H1 (cell line): ENCODE measurements at regions not wholly inside any gene's neighbourhood (a gene's known extent, or its start where the extent isn't known, plus 50 kb on each side); places are given as distances from the start of the nearest gene placed in this dataset.

ENCODE experiments used
- CTCF ChIA-PET: fragments of 300-600 bp; sonication (Branson Sonifier 250); formaldehyde crosslinking; loops from one replicate; lab custom pipeline; 2021; ENCODE audit not compliant: partially characterized antibody; lab: Charles Lee
- POLR2A ChIA-PET: fragments of 300-600 bp; sonication (Branson Sonifier 250); formaldehyde crosslinking; loops from one replicate; lab custom pipeline; 2021; ENCODE audit warnings: inconsistent platforms; ENCODE audit not compliant: partially characterized antibody; lab: Charles Lee
- DNase-seq, 2 experiments: peaks; one replicate each; pipeline versions ENCODE4 v3.0.0 to v3.0.0-alpha.2; 2010 to 2022; ENCODE audit warnings: low spot score in 2 of 2, low read depth in 1 of 2, mixed read lengths in 1 of 2
- FAIRE-seq: peaks from 2 replicates; lab custom pipeline; 2011; peaks lifted over from hg19 to GRCh38; lab: Jason Lieb, UNC
- H2AFZ ChIP-seq: 2 replicates; pipeline ENCODE4 v1.8.1; 2012; ENCODE audit warnings: low read length, inconsistent platforms
- H2AK5ac ChIP-seq: 2 replicates; pipeline ENCODE4 v1.6.1; 2013; ENCODE audit warnings: low read depth, low read length
- H2BK120ac ChIP-seq: replicated peaks from 2 replicates; pipeline ENCODE3; 2013; ENCODE audit warnings: low read depth, low read length, inconsistent platforms
- H2BK12ac ChIP-seq: 2 replicates; pipeline ENCODE4 v1.6.1; 2013; ENCODE audit warnings: low read depth, low read length
- H2BK15ac ChIP-seq: 2 replicates; pipeline ENCODE4 v1.6.1; 2013; ENCODE audit warnings: low read length
- H2BK20ac ChIP-seq: 2 replicates; pipeline ENCODE4 v1.6.1; 2013; ENCODE audit warnings: low read length
- H2BK5ac ChIP-seq: 2 replicates; pipeline ENCODE4 v1.6.1; 2013; ENCODE audit warnings: low read depth, low read length
- H3K14ac ChIP-seq: 2 replicates; pipeline ENCODE4 v1.6.1; 2013; ENCODE audit warnings: inconsistent platforms; ENCODE audit not compliant: insufficient read length
- H3K18ac ChIP-seq: 2 replicates; pipeline ENCODE4 v1.6.1; 2013; ENCODE audit warnings: low read length; ENCODE audit errors: extremely low read depth
- H3K23ac ChIP-seq: 2 replicates; pipeline ENCODE4 v1.6.1; 2013; ENCODE audit warnings: inconsistent platforms; ENCODE audit not compliant: insufficient read length
- H3K23me2 ChIP-seq: 2 replicates; pipeline ENCODE4 v1.6.1; 2013; ENCODE audit warnings: low read depth, low read length
- H3K27ac ChIP-seq: 2 replicates; pipeline ENCODE4 v1.6.1; 2011; ENCODE audit warnings: low read depth, low read length, inconsistent platforms
- H3K27me3 ChIP-seq, 4 experiments: replicated peaks in 1 of 4; 1 replicate in 1 of 4; 2 replicates in 3 of 4; pipeline versions ENCODE4 v1.6.1 to v1.8.1; 2011 to 2013; ENCODE audit warnings: low read length in 3 of 4, mild to moderate bottlenecking in 3 of 4, inconsistent platforms in 2 of 4, mixed read lengths in 2 of 4, moderate library complexity in 1 of 4; ENCODE audit not compliant: control insufficient read depth in 3 of 4, insufficient read depth in 3 of 4; ENCODE audit errors: extremely low read depth in 1 of 4
- H3K36me3 ChIP-seq, 4 experiments: 2 replicates each; pipeline versions ENCODE4 v1.6.1 to v1.8.1; 2011 to 2013; ENCODE audit warnings: mild to moderate bottlenecking in 4 of 4, low read length in 3 of 4, moderate library complexity in 2 of 4, control low read depth in 1 of 4, inconsistent platforms in 1 of 4; ENCODE audit not compliant: insufficient read depth in 4 of 4, control insufficient read depth in 2 of 4
- H3K4ac ChIP-seq: replicated peaks from 2 replicates; pipeline ENCODE3; 2013; ENCODE audit warnings: low read length, low read depth, mixed read lengths, inconsistent platforms; ENCODE audit not compliant: insufficient read length
- H3K4me1 ChIP-seq, 4 experiments: replicated peaks in 1 of 4; 1 replicate in 1 of 4; 2 replicates in 3 of 4; pipeline versions ENCODE4 v1.6.1 to v1.8.1; 2011 to 2013; ENCODE audit warnings: low read length in 3 of 4, inconsistent platforms in 2 of 4, mixed read lengths in 1 of 4; ENCODE audit not compliant: insufficient read depth in 4 of 4, control insufficient read depth in 3 of 4
- H3K4me2 ChIP-seq, 2 experiments: 2 replicates each; pipeline versions ENCODE4 v1.6.1 to v1.8.1; 2011 to 2013; ENCODE audit warnings: low read depth in 2 of 2, low read length in 2 of 2, control low read depth in 1 of 2, inconsistent platforms in 1 of 2, mild to moderate bottlenecking in 1 of 2; ENCODE audit not compliant: insufficient read depth in 1 of 2
- H3K4me3 ChIP-seq, 4 experiments: fragments of 200-600, 300-600 bp in 1 of 4; sonication (generic), shearing (Covaris generic), sonication (Bioruptor Twin) in 1 of 4; 2 replicates each; pipeline versions ENCODE4 v1.5.1 to v1.8.1; 2011 to 2016; ENCODE audit warnings: low read length in 4 of 4, low read depth in 3 of 4, control low read depth in 2 of 4, inconsistent platforms in 2 of 4, mild to moderate bottlenecking in 2 of 4, mixed read lengths in 1 of 4, moderate library complexity in 1 of 4; ENCODE audit not compliant: insufficient read depth in 2 of 4; ENCODE audit errors: extremely low read depth in 1 of 4
- H3K56ac ChIP-seq: replicated peaks from 2 replicates; pipeline ENCODE3; 2013; ENCODE audit warnings: low read depth, mild to moderate bottlenecking, mixed read lengths, low read length, inconsistent platforms; ENCODE audit not compliant: insufficient read length
- H3K79me1 ChIP-seq: 2 replicates; pipeline ENCODE4 v1.6.1; 2013; ENCODE audit warnings: low read depth, low read length, control low read depth
- H3K79me2 ChIP-seq, 2 experiments: 2 replicates each; pipeline versions ENCODE4 v1.6.1 to v1.8.1; 2012 to 2013; ENCODE audit warnings: low read length in 2 of 2, mild to moderate bottlenecking in 2 of 2, inconsistent platforms in 1 of 2; ENCODE audit not compliant: insufficient read depth in 2 of 2, control insufficient read depth in 1 of 2
- H3K9ac ChIP-seq, 4 experiments: replicated peaks in 1 of 4; 1 replicate in 1 of 4; 2 replicates in 3 of 4; pipeline versions ENCODE4 v1.6.1 to v1.8.1; 2011 to 2013; ENCODE audit warnings: low read depth in 3 of 4, low read length in 3 of 4, control low read depth in 2 of 4, mild to moderate bottlenecking in 2 of 4, moderate library complexity in 2 of 4, inconsistent platforms in 1 of 4; ENCODE audit errors: extremely low read depth in 1 of 4
- H3K9me3 ChIP-seq, 2 experiments: 2 replicates each; pipeline versions ENCODE4 v1.6.1 to v1.8.1; 2012 to 2013; ENCODE audit warnings: mild to moderate bottlenecking in 2 of 2, moderate library complexity in 2 of 2, control low read depth in 1 of 2, inconsistent platforms in 1 of 2, low read depth in 1 of 2, low read length in 1 of 2, mixed read lengths in 1 of 2; ENCODE audit not compliant: insufficient read depth in 2 of 2
- H4K20me1 ChIP-seq, 2 experiments: replicated peaks in 1 of 2; 2 replicates each; pipeline versions ENCODE3 to v1.8.1; 2011 to 2013; ENCODE audit warnings: inconsistent platforms in 2 of 2, low read length in 2 of 2, mild to moderate bottlenecking in 1 of 2; ENCODE audit not compliant: insufficient read depth in 2 of 2, control insufficient read depth in 1 of 2
- H4K5ac ChIP-seq: 2 replicates; pipeline ENCODE4 v1.6.1; 2013; ENCODE audit warnings: low read length, low read depth, mixed read lengths, inconsistent platforms; ENCODE audit not compliant: insufficient read length
- H4K8ac ChIP-seq: 2 replicates; pipeline ENCODE4 v1.8.0; 2013; ENCODE audit warnings: mild to moderate bottlenecking, moderate library complexity, low read length, inconsistent platforms; ENCODE audit not compliant: insufficient read depth; ENCODE audit errors: extremely low read depth
- H4K91ac ChIP-seq: replicated peaks from 2 replicates; pipeline ENCODE3; 2013; ENCODE audit warnings: low read length, mixed read lengths, inconsistent platforms; ENCODE audit not compliant: insufficient read length
- ASH2L ChIP-seq: fragments of 200-600, 300-600 bp; sonication (generic); IDR thresholded peaks from one replicate; pipeline ENCODE4 v1.7.1; 2017; ENCODE audit warnings: low read length
- BCL11A ChIP-seq, 2 experiments: IDR thresholded peaks; one replicate each; pipeline ENCODE4 v1.6.1; 2011; ENCODE audit warnings: low read depth in 2 of 2, low read length in 2 of 2, mild to moderate bottlenecking in 2 of 2
- CREB1 ChIP-seq: IDR thresholded peaks from 2 replicates; pipeline ENCODE4 v1.6.1; 2012; ENCODE audit warnings: inconsistent platforms
- CTBP2 ChIP-seq: IDR thresholded peaks from 2 replicates; pipeline ENCODE4 v1.7.0; 2011; ENCODE audit warnings: borderline replicate concordance, mild to moderate bottlenecking, moderate library complexity, mixed read lengths, low read length; ENCODE audit not compliant: insufficient read depth, insufficient read length
- E2F6 ChIP-seq: IDR thresholded peaks from 2 replicates; pipeline ENCODE4 v1.6.1; 2012; ENCODE audit warnings: inconsistent platforms
- EP300 ChIP-seq, 2 experiments: IDR thresholded peaks; 1 replicate in 1 of 2; 2 replicates in 1 of 2; pipeline ENCODE4 v1.6.1; 2011 to 2012; ENCODE audit warnings: low read depth in 2 of 2, low read length in 2 of 2, mild to moderate bottlenecking in 2 of 2, borderline replicate concordance in 1 of 2, inconsistent platforms in 1 of 2, moderate library complexity in 1 of 2
- RAD21 ChIP-seq, 2 experiments: IDR thresholded peaks in 1 of 2; conservative IDR thresholded peaks in 1 of 2; 2 replicates each; pipeline ENCODE4 v1.6.1; 2011; ENCODE audit warnings: low read depth in 2 of 2, low read length in 2 of 2, improper control_type of control experiment in 1 of 2, inconsistent platforms in 1 of 2, mild to moderate bottlenecking in 1 of 2, moderate library complexity in 1 of 2
- SIX5 ChIP-seq: IDR thresholded peaks from 2 replicates; pipeline ENCODE4 v1.6.1; 2011; ENCODE audit warnings: mild to moderate bottlenecking, low read depth, low read length
- TAF1 ChIP-seq: IDR thresholded peaks from 2 replicates; pipeline ENCODE4 v1.6.1; 2011; ENCODE audit warnings: mild to moderate bottlenecking, low read depth, low read length
- TAF7 ChIP-seq: optimal IDR thresholded peaks from 2 replicates; pipeline ENCODE3; 2011; ENCODE audit warnings: low read depth, mild to moderate bottlenecking, inconsistent platforms, low read length, moderate library complexity, borderline replicate concordance
- WGBS, 2 experiments: shearing (Covaris generic) in 1 of 2; methylation state at CpG; one replicate each; pipeline versions ENCODE4 v1.1.6 to v1.1.7; 2013 to 2015; ENCODE audit warnings: low lambda C conversion rate in 2 of 2, mixed read lengths in 2 of 2, inconsistent platforms in 1 of 2, low coverage in 1 of 2, missing lambda C conversion rate in 1 of 2; ENCODE audit not compliant: insufficient replicate concordance in 2 of 2, insufficient coverage in 1 of 2, insufficient read length in 1 of 2; ENCODE audit errors: extremely low coverage in 1 of 2, missing lambda C conversion rate in 1 of 2; 5-methylcytosine and 5-hydroxymethylcytosine counted together
- TF ChIP-seq, protein P1 (sequence below), 3 experiments: IDR thresholded peaks; 1 replicate in 2 of 3; 2 replicates in 1 of 3; pipeline versions ENCODE4 v1.5.1 to v1.6.1; 2011; ENCODE audit warnings: low read length in 3 of 3, mild to moderate bottlenecking in 3 of 3, inconsistent platforms in 2 of 3, low read depth in 1 of 3, moderate library complexity in 1 of 3; ENCODE audit not compliant: insufficient read depth in 1 of 3; ENCODE audit errors: control extremely low read depth in 1 of 3

DNA sequence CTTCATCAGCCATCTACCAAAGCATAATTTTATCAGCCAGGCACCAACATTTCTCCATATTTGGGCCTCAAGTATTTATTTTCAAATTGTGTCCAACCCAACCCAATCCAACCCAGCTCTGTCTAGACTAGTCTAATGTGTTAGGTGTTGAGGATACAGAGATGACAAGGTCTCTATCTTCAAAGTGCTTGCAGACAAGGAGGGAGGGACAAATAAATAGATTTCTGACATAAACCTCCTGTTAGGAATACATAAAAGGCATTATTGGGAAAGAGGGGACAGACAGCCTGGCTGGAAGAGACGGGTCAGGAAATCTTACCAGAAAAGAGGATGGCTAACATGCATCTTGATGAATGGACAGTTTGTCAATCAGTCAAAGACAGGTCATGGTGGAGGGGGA is 115.4 kb upstream of the RPS6KA3 start:
- no CpG with 5 or more reads among the region's 1 CpG for WGBS, 2 experiments
- FAIRE-seq, result peak; percentile 50
- H3K27me3 ChIP-seq, result no peaks in the 10 kb centered on the region
- TF ChIP-seq SIX5 (no peak), TAF1 (no peak), E2F6 (no peak), CTBP2 (no peak), EP300 (IDR thresholded peaks at IDR 0.05; ENCODE audit: borderline replicate concordance in 1 of 2, low read depth in 2 of 2, low read length in 2 of 2) (no peak), ASH2L (no peak), CREB1 (no peak), RAD21 (IDR thresholded peaks at IDR 0.05 in 1 of 2, conservative IDR thresholded peaks at IDR 0.05 in 1 of 2; ENCODE audit: low read depth in 2 of 2, low read length in 2 of 2) (no peak), BCL11A (IDR thresholded peaks at IDR 0.05; ENCODE audit: low read depth in 2 of 2, low read length in 2 of 2) (no peak), TAF7 (no peak)
- TF ChIP-seq, protein P1, sequence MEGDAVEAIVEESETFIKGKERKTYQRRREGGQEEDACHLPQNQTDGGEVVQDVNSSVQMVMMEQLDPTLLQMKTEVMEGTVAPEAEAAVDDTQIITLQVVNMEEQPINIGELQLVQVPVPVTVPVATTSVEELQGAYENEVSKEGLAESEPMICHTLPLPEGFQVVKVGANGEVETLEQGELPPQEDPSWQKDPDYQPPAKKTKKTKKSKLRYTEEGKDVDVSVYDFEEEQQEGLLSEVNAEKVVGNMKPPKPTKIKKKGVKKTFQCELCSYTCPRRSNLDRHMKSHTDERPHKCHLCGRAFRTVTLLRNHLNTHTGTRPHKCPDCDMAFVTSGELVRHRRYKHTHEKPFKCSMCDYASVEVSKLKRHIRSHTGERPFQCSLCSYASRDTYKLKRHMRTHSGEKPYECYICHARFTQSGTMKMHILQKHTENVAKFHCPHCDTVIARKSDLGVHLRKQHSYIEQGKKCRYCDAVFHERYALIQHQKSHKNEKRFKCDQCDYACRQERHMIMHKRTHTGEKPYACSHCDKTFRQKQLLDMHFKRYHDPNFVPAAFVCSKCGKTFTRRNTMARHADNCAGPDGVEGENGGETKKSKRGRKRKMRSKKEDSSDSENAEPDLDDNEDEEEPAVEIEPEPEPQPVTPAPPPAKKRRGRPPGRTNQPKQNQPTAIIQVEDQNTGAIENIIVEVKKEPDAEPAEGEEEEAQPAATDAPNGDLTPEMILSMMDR (IDR thresholded peaks at IDR 0.05; ENCODE audit: control extremely low read depth in 1 of 3, insufficient read depth in 1 of 3, low read depth in 1 of 3, low read length in 3 of 3), result no peak

More for the DNA sequence above, 115.4 kb upstream of the RPS6KA3 start:
- no peak overlapping the region for H2BK20ac ChIP-seq
- H3K4ac ChIP-seq, result no peak overlapping the region
- H4K5ac ChIP-seq, result no peak overlapping the region
- no peak for DNase-seq
- H3K9ac ChIP-seq, result no peak overlapping the region
- H2AK5ac ChIP-seq, result no peak overlapping the region
- H3K18ac ChIP-seq, result no peak overlapping the region
- ChIA-PET CTCF (interaction anchor here (0.7 kb wide), 1 partner anchor 267 kb away, joined by 4 read pairs; no protein-coding TSS in a partner anchor), POLR2A (no interaction called here)
- H3K36me3 ChIP-seq, result no peaks in the 10 kb centered on the region
- no peak overlapping the region for H3K4me3 ChIP-seq
- no peak overlapping the region for H2BK12ac ChIP-seq
- no peaks in the 10 kb centered on the region for H3K23me2 ChIP-seq
- H3K27ac ChIP-seq, result no peak overlapping the region
- H3K56ac ChIP-seq, result no peak overlapping the region
- no peak overlapping the region for H4K8ac ChIP-seq
- no peaks in the 10 kb centered on the region for H3K4me1 ChIP-seq
- H3K23ac ChIP-seq, result no peak overlapping the region
- no peak overlapping the region for H2BK120ac ChIP-seq
- no peaks in the 10 kb centered on the region for H3K79me1 ChIP-seq
- H2AFZ ChIP-seq, result no peak overlapping the region
- H2BK15ac ChIP-seq, result no peak overlapping the region
- H3K4me2 ChIP-seq, result no peak overlapping the region
- no peak overlapping the region for H4K91ac ChIP-seq
- H3K14ac ChIP-seq, result no peak overlapping the region
- H2BK5ac ChIP-seq, result no peak overlapping the region
- H3K9me3 ChIP-seq, result no peaks in the 10 kb centered on the region
- no peaks in the 10 kb centered on the region for H3K79me2 ChIP-seq
- no peaks in the 10 kb centered on the region for H4K20me1 ChIP-seq
